ENCODE measurements at regions not wholly inside any gene's neighbourhood (a gene's known extent, or its start where the extent isn't known, plus 50 kb on each side); places are given as distances from the start of the nearest gene placed in this dataset.

- no peak for TF ChIP-seq EP300 (IDR thresholded peaks at IDR 0.05)
- TF ChIP-seq POLR2AphosphoS5 (IDR thresholded peaks at IDR 0.05), result no peak
- TF ChIP-seq, protein P1, sequence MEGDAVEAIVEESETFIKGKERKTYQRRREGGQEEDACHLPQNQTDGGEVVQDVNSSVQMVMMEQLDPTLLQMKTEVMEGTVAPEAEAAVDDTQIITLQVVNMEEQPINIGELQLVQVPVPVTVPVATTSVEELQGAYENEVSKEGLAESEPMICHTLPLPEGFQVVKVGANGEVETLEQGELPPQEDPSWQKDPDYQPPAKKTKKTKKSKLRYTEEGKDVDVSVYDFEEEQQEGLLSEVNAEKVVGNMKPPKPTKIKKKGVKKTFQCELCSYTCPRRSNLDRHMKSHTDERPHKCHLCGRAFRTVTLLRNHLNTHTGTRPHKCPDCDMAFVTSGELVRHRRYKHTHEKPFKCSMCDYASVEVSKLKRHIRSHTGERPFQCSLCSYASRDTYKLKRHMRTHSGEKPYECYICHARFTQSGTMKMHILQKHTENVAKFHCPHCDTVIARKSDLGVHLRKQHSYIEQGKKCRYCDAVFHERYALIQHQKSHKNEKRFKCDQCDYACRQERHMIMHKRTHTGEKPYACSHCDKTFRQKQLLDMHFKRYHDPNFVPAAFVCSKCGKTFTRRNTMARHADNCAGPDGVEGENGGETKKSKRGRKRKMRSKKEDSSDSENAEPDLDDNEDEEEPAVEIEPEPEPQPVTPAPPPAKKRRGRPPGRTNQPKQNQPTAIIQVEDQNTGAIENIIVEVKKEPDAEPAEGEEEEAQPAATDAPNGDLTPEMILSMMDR (IDR thresholded peaks at IDR 0.05), result no peak
- TF ChIP-seq POLR2A (IDR thresholded peaks at IDR 0.05), result no peak
- Histone ChIP-seq H3K9me3 (peaks cover 7% of the 10 kb centered on the region), H3K4me3 (no peak overlapping the region), H3K4me1 (no peaks in the 10 kb centered on the region), H3K36me3 (no peaks in the 10 kb centered on the region), H3K27me3 (no peaks in the 10 kb centered on the region), H3K27ac (no peak overlapping the region)
- no peak for DNase-seq (ENCODE audit: low spot score in 2 of 2)
- 69% methylated on average over 4 of the region's 4 CpGs for WGBS
These were observed 235.4 kb downstream of the CDH9 start for GRCh38 chr5:26802944-26803343.

DNA sequence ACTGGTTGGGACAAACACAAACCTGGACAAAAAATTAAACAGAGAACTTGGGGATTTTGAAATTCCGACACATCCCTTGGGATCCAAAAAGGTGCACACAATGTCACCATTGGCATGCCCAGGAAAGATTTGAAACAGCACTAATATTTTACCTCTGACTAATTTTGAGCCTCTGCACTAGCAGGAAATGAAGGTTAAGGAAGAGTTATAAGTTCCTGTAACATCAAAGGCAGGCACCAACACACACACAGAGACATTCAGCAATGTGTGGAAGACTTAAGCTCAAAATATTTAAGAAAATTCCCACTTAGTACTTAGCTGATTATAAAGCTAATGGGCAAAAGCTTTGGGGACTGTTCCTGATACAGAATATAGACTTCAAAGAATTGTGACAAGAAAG, 247.0 kb downstream of the CDH9 start:
- no peak for DNase-seq (ENCODE audit: low spot score in 2 of 2)

GRCh38 chr5:26791021-26791420, 247.4 kb downstream of the CDH9 start:
- Histone ChIP-seq H3K27me3 (no peaks in the 10 kb centered on the region), H3K27ac (no peak overlapping the region), H3K4me1 (no peaks in the 10 kb centered on the region), H3K9me3 (no peaks in the 10 kb centered on the region), H3K36me3 (no peaks in the 10 kb centered on the region), H3K4me3 (no peak overlapping the region)
- 40% methylated on average over 3 of the region's 3 CpGs for WGBS
- no peak for DNase-seq (ENCODE audit: low spot score in 2 of 2)
- TF ChIP-seq POLR2AphosphoS5 (IDR thresholded peaks at IDR 0.05) (no peak), POLR2A (IDR thresholded peaks at IDR 0.05) (no peak), EP300 (IDR thresholded peaks at IDR 0.05) (no peak)
- TF ChIP-seq, protein P1 (IDR thresholded peaks at IDR 0.05), result no peak

More for the DNA sequence above, 247.0 kb downstream of the CDH9 start:
- no peak overlapping the region for H3K27ac ChIP-seq
- no peaks in the 10 kb centered on the region for H3K4me1 ChIP-seq
- no peaks in the 10 kb centered on the region for H3K27me3 ChIP-seq
- H3K36me3 ChIP-seq, result no peaks in the 10 kb centered on the region
- H3K9me3 ChIP-seq, result no peaks in the 10 kb centered on the region
- TF ChIP-seq, protein P1 (IDR thresholded peaks at IDR 0.05), result no peak
- TF ChIP-seq POLR2AphosphoS5 (IDR thresholded peaks at IDR 0.05), result no peak
- TF ChIP-seq POLR2A (IDR thresholded peaks at IDR 0.05), result no peak
- no peak for TF ChIP-seq EP300 (IDR thresholded peaks at IDR 0.05)
- 56% methylated on average over 1 of the region's 1 CpG for WGBS
- H3K4me3 ChIP-seq, result no peak overlapping the region

GRCh38 chr5:26763215-26763614, 275.2 kb downstream of the CDH9 start:
- Histone ChIP-seq H3K36me3 (no peaks in the 10 kb centered on the region), H3K4me3 (no peak overlapping the region), H3K27ac (no peak overlapping the region), H3K4me1 (no peaks in the 10 kb centered on the region), H3K9me3 (no peaks in the 10 kb centered on the region), H3K27me3 (no peaks in the 10 kb centered on the region)
- no peak for DNase-seq (ENCODE audit: low spot score in 2 of 2)
- no peak for TF ChIP-seq POLR2AphosphoS5 (IDR thresholded peaks at IDR 0.05)
- TF ChIP-seq, protein P1 (IDR thresholded peaks at IDR 0.05), result no peak
- no peak for TF ChIP-seq EP300 (IDR thresholded peaks at IDR 0.05)
- no peak for TF ChIP-seq POLR2A (IDR thresholded peaks at IDR 0.05)
- WGBS, result 26% methylated on average over 3 of the region's 3 CpGs

DNA sequence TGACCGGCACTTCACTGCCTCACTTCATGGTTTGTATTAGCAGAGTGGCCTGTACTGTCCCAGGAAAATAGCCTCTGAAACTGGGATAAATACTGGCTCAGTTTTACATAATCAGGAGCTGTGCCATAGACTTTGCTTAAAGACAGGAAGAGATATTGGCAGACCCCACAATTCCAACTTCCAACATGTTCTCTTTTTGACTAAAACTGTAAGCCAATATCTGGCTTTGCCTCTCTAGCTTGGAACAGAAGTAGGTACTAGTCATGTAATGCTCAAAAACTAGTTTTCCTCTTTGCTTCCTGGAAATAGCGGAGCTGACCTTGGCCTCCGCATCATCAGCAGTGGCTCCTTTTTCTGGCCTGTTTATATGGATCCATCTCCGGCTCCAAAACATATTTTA, 276.9 kb downstream of the CDH9 start:
- Histone ChIP-seq H3K4me3 (no peak overlapping the region), H3K27ac (no peak overlapping the region), H3K27me3 (no peaks in the 10 kb centered on the region), H3K9me3 (no peaks in the 10 kb centered on the region), H3K36me3 (no peaks in the 10 kb centered on the region), H3K4me1 (no peaks in the 10 kb centered on the region)
- no peak for DNase-seq (ENCODE audit: low spot score in 2 of 2)
- 88% methylated on average over 4 of the region's 4 CpGs for WGBS
- TF ChIP-seq, protein P1 (IDR thresholded peaks at IDR 0.05), result no peak
- no peak for TF ChIP-seq POLR2A (IDR thresholded peaks at IDR 0.05)
- TF ChIP-seq POLR2AphosphoS5 (IDR thresholded peaks at IDR 0.05), result no peak
- no peak for TF ChIP-seq EP300 (IDR thresholded peaks at IDR 0.05)

Measured in suprapubic skin (tissue), 4 donors.